IMR-90 (cell line): ENCODE measurements at regions not wholly inside any gene's neighbourhood (a gene's known extent, or its start where the extent isn't known, plus 50 kb on each side); places are given as distances from the start of the nearest gene placed in this dataset.

Experiments
- ATAC-seq: fragments of 200-7000 bp; cut with Tn5 transposase; 2 replicates; pipeline ENCODE4 v1.9.1; 2020; ENCODE audit warnings: low read depth, mild to moderate bottlenecking, moderate library complexity
- BruUV-seq: library from RNA; stranded (reverse); fragments of 400-500 nt; replicated peaks from 2 replicates; lab custom pipeline; 2021; lab: Mats Ljungman, UMichigan
- CTCF ChIA-PET: fragments of 300-600 bp; formaldehyde crosslinking; extraction: SDS; loops from one replicate; lab custom pipeline; 2021; ENCODE audit warnings: antibody characterized with exemption; lab: Yijun Ruan, JAX
- POLR2A ChIA-PET: fragments of 300-600 bp; sonication (Branson Sonifier 250); formaldehyde crosslinking; loops from one replicate; lab custom pipeline; 2022; ENCODE audit warnings: antibody characterized with exemption; ENCODE audit not compliant: unreplicated experiment; lab: Charles Lee
- DNase-seq: peaks from one replicate; pipeline ENCODE4 v3.0.0; 2013
- H2AFZ ChIP-seq: replicated peaks from 2 replicates; pipeline ENCODE3; 2013; ENCODE audit warnings: low read length, mild to moderate bottlenecking; ENCODE audit not compliant: poor library complexity
- H2AK5ac ChIP-seq: 2 replicates; pipeline ENCODE4 v1.6.1; 2013; ENCODE audit warnings: low read depth, low read length, inconsistent platforms
- H2AK9ac ChIP-seq: replicated peaks from 2 replicates; pipeline ENCODE3; 2013; ENCODE audit warnings: mild to moderate bottlenecking, low read depth, low read length, moderate library complexity; ENCODE audit not compliant: poor library complexity
- H2BK120ac ChIP-seq: 2 replicates; pipeline ENCODE4 v1.6.1; 2013; ENCODE audit warnings: low read depth, low read length, inconsistent platforms
- H2BK15ac ChIP-seq: 3 replicates; pipeline ENCODE4 v1.6.1; 2013; ENCODE audit warnings: low read depth, low read length, inconsistent platforms
- H2BK20ac ChIP-seq: 2 replicates; pipeline ENCODE4 v1.6.1; 2013; ENCODE audit warnings: low read depth, mild to moderate bottlenecking, inconsistent platforms, low read length, moderate library complexity
- H2BK5ac ChIP-seq: 2 replicates; pipeline ENCODE4 v1.6.1; 2013; ENCODE audit warnings: mild to moderate bottlenecking, low read depth, low read length, inconsistent platforms; ENCODE audit not compliant: poor library complexity, severe bottlenecking
- H3K14ac ChIP-seq: replicated peaks from 2 replicates; pipeline ENCODE4 v1.6.1; 2013; ENCODE audit warnings: low read depth, low read length, inconsistent platforms
- H3K18ac ChIP-seq: 2 replicates; pipeline ENCODE4 v1.6.1; 2013; ENCODE audit warnings: low read depth, low read length, control low read depth
- H3K23ac ChIP-seq: 2 replicates; pipeline ENCODE4 v1.6.1; 2013; ENCODE audit warnings: low read depth, low read length, inconsistent platforms
- H3K27ac ChIP-seq: 2 replicates; pipeline ENCODE4 v1.5.1; 2013; ENCODE audit warnings: mild to moderate bottlenecking, control low read depth, low read length; ENCODE audit not compliant: insufficient read depth
- H3K27me3 ChIP-seq: 2 replicates; pipeline ENCODE4 v1.6.1; 2013; ENCODE audit warnings: low read length; ENCODE audit not compliant: control insufficient read depth, insufficient read depth
- H3K36me3 ChIP-seq: 2 replicates; pipeline ENCODE4 v1.6.1; 2013; ENCODE audit warnings: low read length, mixed read lengths; ENCODE audit not compliant: control insufficient read depth, insufficient read depth
- H3K4ac ChIP-seq: 2 replicates; pipeline ENCODE4 v1.6.1; 2013; ENCODE audit warnings: low read depth, low read length, inconsistent platforms
- H3K4me1 ChIP-seq: 2 replicates; pipeline ENCODE4 v1.6.1; 2013; ENCODE audit warnings: low read length, mixed read lengths; ENCODE audit not compliant: control insufficient read depth, insufficient read depth
- H3K4me2 ChIP-seq: 2 replicates; pipeline ENCODE4 v1.6.1; 2013; ENCODE audit warnings: low read depth, mild to moderate bottlenecking, control low read depth, low read length, moderate library complexity
- H3K4me3 ChIP-seq: 2 replicates; pipeline ENCODE4 v1.5.1; 2013; ENCODE audit warnings: low read depth, mild to moderate bottlenecking, control low read depth, low read length, moderate library complexity; ENCODE audit not compliant: insufficient read depth
- H3K56ac ChIP-seq: 2 replicates; pipeline ENCODE4 v1.6.1; 2013; ENCODE audit warnings: low read length, inconsistent platforms; ENCODE audit not compliant: insufficient read depth; ENCODE audit errors: extremely low read depth
- H3K79me1 ChIP-seq, 2 experiments: 2 replicates each; pipeline ENCODE4 v1.6.1; 2013; ENCODE audit warnings: low read length in 2 of 2, inconsistent platforms in 1 of 2, low read depth in 1 of 2
- H3K9ac ChIP-seq: 2 replicates; pipeline ENCODE4 v1.6.1; 2013; ENCODE audit warnings: low read depth, low read length, control low read depth
- H3K9me1 ChIP-seq: 2 replicates; pipeline ENCODE4 v1.6.1; 2013; ENCODE audit warnings: low read length, inconsistent platforms; ENCODE audit not compliant: insufficient read depth
- H3K9me3 ChIP-seq: 2 replicates; pipeline ENCODE4 v1.6.1; 2013; ENCODE audit warnings: low read length; ENCODE audit not compliant: control insufficient read depth, insufficient read depth
- H4K20me1 ChIP-seq: 2 replicates; pipeline ENCODE4 v1.6.1; 2013; ENCODE audit warnings: low read length, inconsistent platforms; ENCODE audit not compliant: insufficient read depth
- H4K5ac ChIP-seq: 2 replicates; pipeline ENCODE4 v1.6.1; 2013; ENCODE audit warnings: mild to moderate bottlenecking, low read depth, low read length, control low read depth
- H4K8ac ChIP-seq, 2 experiments: 2 replicates each; pipeline ENCODE4 v1.6.1; 2013; ENCODE audit warnings: low read depth in 2 of 2, low read length in 2 of 2, control low read depth in 1 of 2, inconsistent platforms in 1 of 2
- H4K91ac ChIP-seq: 2 replicates; pipeline ENCODE4 v1.6.1; 2013; ENCODE audit warnings: low read depth, low read length, inconsistent platforms; ENCODE audit not compliant: insufficient read depth
- CHD1 ChIP-seq: IDR thresholded peaks from 2 replicates; pipeline ENCODE4 v1.6.1; 2012; ENCODE audit warnings: low read depth, low read length, improper control_type of control experiment
- FOS ChIP-seq: fragments of 150-350 bp; IDR thresholded peaks from 2 replicates; pipeline ENCODE4 v1.6.1; 2016; ENCODE audit warnings: low read depth, low read length
- MAZ ChIP-seq: IDR thresholded peaks from 2 replicates; pipeline ENCODE4 v1.6.1; 2012; ENCODE audit warnings: low read depth, mild to moderate bottlenecking, low read length, improper control_type of control experiment, moderate library complexity, borderline replicate concordance
- MXI1 ChIP-seq: IDR thresholded peaks from 2 replicates; pipeline ENCODE4 v1.6.1; 2012; ENCODE audit warnings: low read depth, mild to moderate bottlenecking, low read length, moderate library complexity, borderline replicate concordance
- POLR2A ChIP-seq: IDR thresholded peaks from 2 replicates; pipeline ENCODE4 v1.6.1; 2012; ENCODE audit warnings: mild to moderate bottlenecking, low read depth, low read length
- RAD21 ChIP-seq: IDR thresholded peaks from 2 replicates; pipeline ENCODE4 v1.6.1; 2012; ENCODE audit warnings: low read length, improper control_type of control experiment
- WGBS, 2 experiments: methylation state at CpG; one replicate each; pipeline versions ENCODE4 v1.1.5 to v1.1.7; 2013; ENCODE audit warnings: missing lambda C conversion rate in 2 of 2; ENCODE audit not compliant: insufficient read length in 1 of 2; ENCODE audit errors: extremely low coverage in 2 of 2; 5-methylcytosine and 5-hydroxymethylcytosine counted together
- dilution Hi-C: fragments of 300-500 bp; cut with HindIII; formaldehyde crosslinking; loops from one replicate; pipeline ENCODE4 v1.14.3; 2018; ENCODE audit warnings: low sequenced_read_pairs; ENCODE audit not compliant: unreplicated experiment
- in situ Hi-C: fragments of 300-500 bp; cut with MboI; formaldehyde crosslinking; loops from 3 replicates; pipeline ENCODE4 v1.14.3; 2019; ENCODE audit warnings: low sequenced_read_pairs, inconsistent platforms, mixed read lengths
- intact Hi-C: fragments of 100-400 bp; cut with micrococcal nuclease; formaldehyde crosslinking; loops from 2 replicates; pipeline ENCODE4 v1.10.0; 2022
- TF ChIP-seq, protein P1 (sequence below): fragments of 150-350 bp; IDR thresholded peaks from 2 replicates; pipeline ENCODE4 v1.6.1; 2016; ENCODE audit warnings: low read depth, mild to moderate bottlenecking, low read length, moderate library complexity, borderline replicate concordance

DNA sequence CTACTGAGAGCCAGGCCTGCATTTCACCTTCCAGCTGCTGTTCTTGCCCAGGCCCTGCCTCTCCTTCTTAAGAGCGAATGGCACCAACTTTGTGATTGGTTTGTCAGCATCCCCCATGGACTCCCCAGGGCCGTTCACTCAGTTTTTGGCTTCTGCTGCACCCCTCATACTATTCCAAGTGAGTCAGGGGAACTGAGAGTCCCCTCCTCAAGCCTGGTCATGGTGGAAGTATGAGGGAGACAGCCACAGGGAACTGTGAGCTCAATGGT lies 62.4 kb upstream of the ANTXRL start:
- Histone ChIP-seq H3K56ac (no peak overlapping the region), H3K18ac (no peak overlapping the region), H2BK120ac (no peak overlapping the region), H2BK5ac (no peak overlapping the region), H3K27me3 (peaks cover 9% of the 10 kb centered on the region), H3K4me3 (no peak overlapping the region), H3K36me3 (no peaks in the 10 kb centered on the region), H3K14ac (no peak overlapping the region; the same call in 1 of the 2 replicates), H3K4me2 (no peak overlapping the region), H3K4me1 (peaks cover 2% of the 10 kb centered on the region; the same call in 1 of the 2 replicates), H3K4ac (no peak overlapping the region), H3K9ac (no peak overlapping the region), H4K20me1 (no peaks in the 10 kb centered on the region), H3K79me1 (no peaks in the 10 kb centered on the region), H2BK15ac (no peak overlapping the region), H3K9me3 (no peaks in the 10 kb centered on the region), H4K91ac (no peak overlapping the region), H3K9me1 (no peaks in the 10 kb centered on the region), H2BK20ac (no peak overlapping the region), H2AK9ac (peak overlapping the region; percentile 68), H3K23ac (no peak overlapping the region), H2AK5ac (no peak overlapping the region), H4K5ac (no peak overlapping the region), H3K27ac (no peak overlapping the region), H4K8ac (no peak overlapping the region), H2AFZ (no peak overlapping the region)
- ATAC-seq (no peak), DNase-seq (no peak)
- CTCF ChIA-PET = no interaction called here
- dilution Hi-C loops (no loop called here), in situ Hi-C loops (no loop called here), intact Hi-C loops (loop anchor here (10.0 kb wide), 1 partner anchor 990 kb away; no protein-coding TSS in a partner anchor)
- POLR2A ChIA-PET = no interaction called here
- WGBS, 2 experiments = no CpG with 5 or more reads among the region's 2 CpGs
- TF ChIP-seq, protein P1, sequence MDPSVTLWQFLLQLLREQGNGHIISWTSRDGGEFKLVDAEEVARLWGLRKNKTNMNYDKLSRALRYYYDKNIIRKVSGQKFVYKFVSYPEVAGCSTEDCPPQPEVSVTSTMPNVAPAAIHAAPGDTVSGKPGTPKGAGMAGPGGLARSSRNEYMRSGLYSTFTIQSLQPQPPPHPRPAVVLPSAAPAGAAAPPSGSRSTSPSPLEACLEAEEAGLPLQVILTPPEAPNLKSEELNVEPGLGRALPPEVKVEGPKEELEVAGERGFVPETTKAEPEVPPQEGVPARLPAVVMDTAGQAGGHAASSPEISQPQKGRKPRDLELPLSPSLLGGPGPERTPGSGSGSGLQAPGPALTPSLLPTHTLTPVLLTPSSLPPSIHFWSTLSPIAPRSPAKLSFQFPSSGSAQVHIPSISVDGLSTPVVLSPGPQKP = no peak
- TF ChIP-seq CHD1 = no peak
- TF ChIP-seq FOS = no peak
- TF ChIP-seq MAZ = no peak
- no peak for TF ChIP-seq RAD21
- no peak for TF ChIP-seq MXI1
- TF ChIP-seq POLR2A = no peak
- BruUV-seq = no TSS peak
